AG10803 (cell line): ENCODE measurements at regions not wholly inside any gene's neighbourhood (a gene's known extent, or its start where the extent isn't known, plus 50 kb on each side); places are given as distances from the start of the nearest gene placed in this dataset.

Source experiments
- DNase-seq: peaks from one replicate; pipeline ENCODE4 v3.0.0; 2010; ENCODE audit warnings: low read depth
- H3K4me3 ChIP-seq: 2 replicates; pipeline ENCODE4 v1.5.1; 2011; ENCODE audit warnings: mild to moderate bottlenecking, low read length, control low read depth
- CTCF ChIP-seq: conservative IDR thresholded peaks from 2 replicates; pipeline ENCODE4 v1.5.1; 2011; ENCODE audit warnings: mild to moderate bottlenecking, low read length, control low read depth, inconsistent platforms

- TF ChIP-seq CTCF: no peak
- H3K4me3 ChIP-seq: no peak overlapping the region
- DNase-seq: no peak
Measured at GRCh38 chr20:40223810-40224209, 465.2 kb downstream of the MAFB start.

- DNase-seq: no peak
- no peak overlapping the region for H3K4me3 ChIP-seq
- TF ChIP-seq CTCF: no peak
Measured at GRCh38 chr20:40218971-40219370, 470.1 kb downstream of the MAFB start.

GRCh38 chr20:40218316-40218969 is 470.6 kb downstream of the MAFB start:
- no peak overlapping the region for H3K4me3 ChIP-seq
- no peak for DNase-seq
- no peak for TF ChIP-seq CTCF

- H3K4me3 ChIP-seq: no peak overlapping the region
- no peak for DNase-seq
- no peak for TF ChIP-seq CTCF
Measured at GRCh38 chr20:40207655-40208054, 481.4 kb downstream of the MAFB start.

GRCh38 chr20:40205971-40206370 is 483.1 kb downstream of the MAFB start:
- no peak for TF ChIP-seq CTCF
- no peak overlapping the region for H3K4me3 ChIP-seq
- DNase-seq: no peak

GRCh38 chr20:40203032-40203431 is 486.0 kb downstream of the MAFB start:
- DNase-seq: no peak
- TF ChIP-seq CTCF: no peak

GRCh38 chr20:40197691-40198090 is 491.3 kb downstream of the MAFB start:
- no peak overlapping the region for H3K4me3 ChIP-seq
- peak; percentile 32 for DNase-seq
- no peak for TF ChIP-seq CTCF

More at GRCh38 chr20:40203032-40203431, 486.0 kb downstream of the MAFB start:
- no peak overlapping the region for H3K4me3 ChIP-seq
